ENCODE measurements at regions not wholly inside any gene's neighbourhood (a gene's known extent, or its start where the extent isn't known, plus 50 kb on each side); places are given as distances from the start of the nearest gene placed in this dataset.

DNA sequence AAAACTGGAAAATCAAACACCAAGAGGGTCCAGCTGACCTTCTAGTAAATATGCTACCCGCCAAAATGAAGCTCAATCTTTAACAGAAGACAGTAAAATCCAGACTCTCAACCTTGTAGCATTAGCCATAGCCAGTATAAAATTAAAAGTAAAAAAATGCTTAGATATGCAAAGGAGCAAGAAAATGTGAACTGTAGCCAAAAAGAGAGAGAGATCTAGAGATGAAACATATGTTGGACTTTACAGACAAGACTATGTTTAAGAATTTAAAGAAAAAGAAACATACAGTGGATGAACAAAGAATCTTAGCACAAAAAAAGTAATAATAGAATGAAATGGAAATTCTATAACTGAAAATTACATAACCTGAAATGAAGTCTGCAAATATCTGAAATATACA is 344.5 kb downstream of the LRATD1 start:
- no peak for TF ChIP-seq POLR2AphosphoS5 (IDR thresholded peaks at IDR 0.05; ENCODE audit: borderline replicate concordance, low read depth, low read length)
- no peak for TF ChIP-seq EZH2 (IDR thresholded peaks at IDR 0.05)
- TF ChIP-seq FOXP2 (optimal IDR thresholded peaks at IDR 0.05; ENCODE audit: control extremely low read depth, extremely low read length, insufficient read depth), result no peak
